ENCODE measurements at regions not wholly inside any gene's neighbourhood (a gene's known extent, or its start where the extent isn't known, plus 50 kb on each side); places are given as distances from the start of the nearest gene placed in this dataset.

DNA sequence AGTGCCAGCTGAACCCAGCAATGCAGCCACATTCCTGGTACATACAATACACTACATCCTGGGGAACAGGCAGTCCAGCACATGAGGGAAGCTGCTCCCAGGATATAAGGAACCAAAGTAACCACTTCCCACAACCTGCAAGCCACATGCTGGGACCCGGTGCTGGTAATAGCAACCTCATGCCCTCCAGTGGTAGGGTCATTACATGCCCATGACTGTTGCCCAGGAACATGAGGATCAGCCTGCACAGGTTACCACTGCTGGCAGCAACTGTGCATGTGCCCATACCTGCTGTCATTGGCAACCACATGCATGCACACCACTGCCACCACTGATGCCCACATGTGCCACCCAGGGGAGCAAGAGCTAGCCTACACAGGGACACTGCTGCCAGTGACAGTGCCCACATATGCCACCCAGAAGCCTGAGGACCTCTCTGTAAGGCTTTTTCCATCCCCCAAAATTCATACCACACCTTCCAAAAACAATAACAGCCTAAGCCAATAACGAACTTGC is 1982.5 kb downstream of the ARAP2 start:
- TF ChIP-seq, protein P1, sequence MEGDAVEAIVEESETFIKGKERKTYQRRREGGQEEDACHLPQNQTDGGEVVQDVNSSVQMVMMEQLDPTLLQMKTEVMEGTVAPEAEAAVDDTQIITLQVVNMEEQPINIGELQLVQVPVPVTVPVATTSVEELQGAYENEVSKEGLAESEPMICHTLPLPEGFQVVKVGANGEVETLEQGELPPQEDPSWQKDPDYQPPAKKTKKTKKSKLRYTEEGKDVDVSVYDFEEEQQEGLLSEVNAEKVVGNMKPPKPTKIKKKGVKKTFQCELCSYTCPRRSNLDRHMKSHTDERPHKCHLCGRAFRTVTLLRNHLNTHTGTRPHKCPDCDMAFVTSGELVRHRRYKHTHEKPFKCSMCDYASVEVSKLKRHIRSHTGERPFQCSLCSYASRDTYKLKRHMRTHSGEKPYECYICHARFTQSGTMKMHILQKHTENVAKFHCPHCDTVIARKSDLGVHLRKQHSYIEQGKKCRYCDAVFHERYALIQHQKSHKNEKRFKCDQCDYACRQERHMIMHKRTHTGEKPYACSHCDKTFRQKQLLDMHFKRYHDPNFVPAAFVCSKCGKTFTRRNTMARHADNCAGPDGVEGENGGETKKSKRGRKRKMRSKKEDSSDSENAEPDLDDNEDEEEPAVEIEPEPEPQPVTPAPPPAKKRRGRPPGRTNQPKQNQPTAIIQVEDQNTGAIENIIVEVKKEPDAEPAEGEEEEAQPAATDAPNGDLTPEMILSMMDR (IDR thresholded peaks at IDR 0.05 in 4 of 5, conservative IDR thresholded peaks at IDR 0.05 in 1 of 5): no peak
- TF ChIP-seq POLR2A (IDR thresholded peaks at IDR 0.05): no peak
